C4-2B (cell line): ENCODE measurements at regions not wholly inside any gene's neighbourhood (a gene's known extent, or its start where the extent isn't known, plus 50 kb on each side); places are given as distances from the start of the nearest gene placed in this dataset.
"Not testable (repeated sequence)": the region's sequence is repeated elsewhere in the genome, so short reads cannot be mapped to it uniquely, and the experiment has no call there.

Experiments used
- H3K27ac ChIP-seq: fragments of 450-650 bp; 2 replicates; pipeline ENCODE4 v1.5.1; 2017
- CTCF ChIP-seq: fragments of 450-650 bp; conservative IDR thresholded peaks from 2 replicates; pipeline ENCODE4 v1.5.1; 2017; ENCODE audit warnings: mild to moderate bottlenecking
- ZFX ChIP-seq: fragments of 450-650 bp; IDR thresholded peaks from 2 replicates; pipeline ENCODE4 v1.6.1; 2017

- H3K27ac ChIP-seq, result no peak overlapping the region
- TF ChIP-seq CTCF (no peak), ZFX (no peak)
Measured at GRCh38 chr18:22710673-22711191, 222.4 kb upstream of the RBBP8 start.

- no peak overlapping the region for H3K27ac ChIP-seq
Measured at GRCh38 chr18:22711192-22711685, 221.9 kb upstream of the RBBP8 start.

GRCh38 chr18:22713511-22713910 lies 219.6 kb upstream of the RBBP8 start:
- TF ChIP-seq CTCF (no peak), ZFX (no peak)
- no peak overlapping the region for H3K27ac ChIP-seq

More at GRCh38 chr18:22711192-22711685, 221.9 kb upstream of the RBBP8 start:
- TF ChIP-seq CTCF (no peak), ZFX (no peak)

GRCh38 chr18:22717536-22717935 lies 215.6 kb upstream of the RBBP8 start:
- not testable (repeated sequence) for H3K27ac ChIP-seq

GRCh38 chr18:22723221-22723620 lies 209.9 kb upstream of the RBBP8 start:
- no peak overlapping the region for H3K27ac ChIP-seq
- TF ChIP-seq CTCF (no peak), ZFX (no peak)

GRCh38 chr18:22723773-22724172 lies 209.4 kb upstream of the RBBP8 start:
- H3K27ac ChIP-seq, result no peak overlapping the region
- TF ChIP-seq ZFX (no peak), CTCF (no peak)

GRCh38 chr18:22726469-22726868 lies 206.7 kb upstream of the RBBP8 start:
- TF ChIP-seq ZFX (no peak), CTCF (no peak)
- H3K27ac ChIP-seq, result no peak overlapping the region

- no peak for TF ChIP-seq ZFX
- no peak for TF ChIP-seq CTCF
- H3K27ac ChIP-seq, result no peak overlapping the region
Measured at GRCh38 chr18:22728016-22728415, 205.1 kb upstream of the RBBP8 start.
